ENCODE measurements at regions not wholly inside any gene's neighbourhood (a gene's known extent, or its start where the extent isn't known, plus 50 kb on each side); places are given as distances from the start of the nearest gene placed in this dataset.

- DNase-seq (ENCODE audit: low spot score), result no peak
Measured at GRCh38 chr3:181066143-181067087, 76.9 kb upstream of the DNAJC19 start.

- DNase-seq (ENCODE audit: low spot score), result no peak
Measured at GRCh38 chr3:181056136-181056732, 66.7 kb upstream of the DNAJC19 start.

- DNase-seq (ENCODE audit: low spot score), result no peak
Measured at GRCh38 chr3:181054538-181054937, 65.0 kb upstream of the DNAJC19 start.

GRCh38 chr3:181052256-181052655, 62.7 kb upstream of the DNAJC19 start:
- DNase-seq (ENCODE audit: low spot score), result no peak

- DNase-seq (ENCODE audit: low spot score), result no peak
Measured at GRCh38 chr3:181050738-181051137, 61.2 kb upstream of the DNAJC19 start.

GRCh38 chr3:181040030-181040429, 50.5 kb upstream of the DNAJC19 start:
- DNase-seq (ENCODE audit: low spot score), result no peak

All from HuH-7 (cell line).